GM23338 (cell line): ENCODE measurements at regions not wholly inside any gene's neighbourhood (a gene's known extent, or its start where the extent isn't known, plus 50 kb on each side); places are given as distances from the start of the nearest gene placed in this dataset.

Experiments used
- ATAC-seq: fragments of 200-7000 bp; cut with Tn5 transposase; 3 replicates; pipeline ENCODE4 v1.9.1; 2020
- DNase-seq: peaks from one replicate; pipeline ENCODE4 v3.0.0-alpha.2; 2015; ENCODE audit warnings: low spot score
- H2AFZ ChIP-seq: fragments of 200-600 bp; sonication (generic); 2 replicates; pipeline ENCODE4 v1.8.0; 2016; ENCODE audit warnings: antibody characterized with exemption, mild to moderate bottlenecking, moderate library complexity
- H3F3A ChIP-seq: fragments of 200-600 bp; sonication (generic); replicated peaks from 2 replicates; pipeline ENCODE4 v1.8.0; 2017; ENCODE audit warnings: antibody characterized with exemption, mixed run types, low read depth
- H3K27ac ChIP-seq: fragments of 200-600 bp; sonication (generic); 2 replicates; pipeline ENCODE4 v1.6.1; 2016; ENCODE audit warnings: low read depth
- H3K27me3 ChIP-seq: fragments of 200-600 bp; sonication (generic); 2 replicates; pipeline ENCODE4 v1.8.0; 2016; ENCODE audit warnings: mild to moderate bottlenecking, mixed run types, moderate library complexity; ENCODE audit not compliant: insufficient read depth
- H3K36me3 ChIP-seq: fragments of 200-600 bp; sonication (generic); 2 replicates; pipeline ENCODE4 v1.8.0; 2016; ENCODE audit warnings: mild to moderate bottlenecking; ENCODE audit not compliant: insufficient read depth
- H3K4me1 ChIP-seq: fragments of 200-600 bp; sonication (generic); 2 replicates; pipeline ENCODE4 v1.8.0; 2016; ENCODE audit warnings: mild to moderate bottlenecking, moderate library complexity; ENCODE audit not compliant: insufficient read depth
- H3K4me2 ChIP-seq: fragments of 200-600 bp; sonication (generic); 2 replicates; pipeline ENCODE4 v1.7.1; 2017; ENCODE audit warnings: mixed run types
- H3K4me3 ChIP-seq: fragments of 200-600 bp; sonication (generic); 2 replicates; pipeline ENCODE4 v1.6.1; 2016; ENCODE audit warnings: mixed run types
- H3K79me2 ChIP-seq: fragments of 200-600 bp; sonication (generic); replicated peaks from 2 replicates; pipeline ENCODE4 v1.8.0; 2017; ENCODE audit warnings: mild to moderate bottlenecking; ENCODE audit not compliant: insufficient read depth
- H3K9me2 ChIP-seq: fragments of 200-600 bp; sonication (generic); 2 replicates; pipeline ENCODE4 v1.8.0; 2017; ENCODE audit not compliant: insufficient read depth
- H4K20me1 ChIP-seq: fragments of 200-600 bp; sonication (generic); replicated peaks from 2 replicates; pipeline ENCODE4 v1.8.0; 2017; ENCODE audit warnings: mild to moderate bottlenecking; ENCODE audit not compliant: insufficient read depth
- H3K27ac Mint-ChIP-seq: 2 replicates; pipeline ENCODE4 v1.8.0; 2020; ENCODE audit warnings: inconsistent platforms, mild to moderate bottlenecking, moderate library complexity, mixed read lengths
- H3K27me3 Mint-ChIP-seq: 3 replicates; pipeline ENCODE4 v1.8.0; 2022; ENCODE audit warnings: low read depth, mild to moderate bottlenecking, moderate library complexity, mixed read lengths, inconsistent platforms; ENCODE audit not compliant: insufficient read depth, poor library complexity
- H3K36me3 Mint-ChIP-seq: 3 replicates; pipeline ENCODE4 v1.8.0; 2021; ENCODE audit warnings: low read depth, mild to moderate bottlenecking, inconsistent platforms, moderate library complexity, mixed read lengths
- H3K4me1 Mint-ChIP-seq: 3 replicates; pipeline ENCODE4 v1.8.0; 2020; ENCODE audit warnings: mild to moderate bottlenecking, inconsistent platforms, mixed read lengths
- H3K4me3 Mint-ChIP-seq: 3 replicates; pipeline ENCODE4 v1.8.0; 2021; ENCODE audit warnings: moderate library complexity, mild to moderate bottlenecking, inconsistent platforms, mixed read lengths
- H3K9me3 Mint-ChIP-seq: 3 replicates; pipeline ENCODE4 v1.8.0; 2020; ENCODE audit warnings: moderate library complexity, mild to moderate bottlenecking, inconsistent platforms, mixed read lengths
- CREB1 ChIP-seq: fragments of 250-450 bp; sonication (Bioruptor Pico); IDR thresholded peaks from 2 replicates; pipeline ENCODE4 v1.5.0; 2020; ENCODE audit warnings: low read depth, mild to moderate bottlenecking, moderate library complexity
- ETS1 ChIP-seq: IDR thresholded peaks from 2 replicates; pipeline ENCODE4 v1.6.1; 2016; ENCODE audit warnings: antibody characterized with exemption
- EZH2 ChIP-seq: fragments of 200-600 bp; sonication (generic); IDR thresholded peaks from one replicate; pipeline ENCODE4 v1.8.0; 2017; ENCODE audit warnings: antibody characterized with exemption, mild to moderate bottlenecking, low read depth; ENCODE audit not compliant: unreplicated experiment
- EZH2phosphoT487 ChIP-seq: fragments of 200-600 bp; sonication (generic); IDR thresholded peaks from one replicate; pipeline ENCODE4 v1.8.1; 2018; ENCODE audit warnings: antibody characterized with exemption; ENCODE audit not compliant: unreplicated experiment
- JUNB ChIP-seq: IDR thresholded peaks from one replicate; pipeline ENCODE4 v1.6.1; 2016; ENCODE audit warnings: antibody characterized with exemption; ENCODE audit not compliant: unreplicated experiment
- NANOG ChIP-seq: IDR thresholded peaks from 2 replicates; pipeline ENCODE4 v1.6.1; 2016; ENCODE audit warnings: antibody characterized with exemption, borderline replicate concordance
- REST ChIP-seq: IDR thresholded peaks from one replicate; pipeline ENCODE4 v1.6.1; 2018; ENCODE audit warnings: antibody characterized with exemption; ENCODE audit not compliant: unreplicated experiment
- STAT1 ChIP-seq: IDR thresholded peaks from one replicate; pipeline ENCODE4 v1.6.1; 2016; ENCODE audit warnings: antibody characterized with exemption; ENCODE audit not compliant: unreplicated experiment
- ZNF114 ChIP-seq: fragments of 250-450 bp; sonication (Bioruptor Pico); IDR thresholded peaks from 2 replicates; pipeline ENCODE4 v1.5.0; 2020; ENCODE audit warnings: mild to moderate bottlenecking, moderate library complexity
- ZNF331 ChIP-seq: fragments of 250-450 bp; sonication (Bioruptor Pico); IDR thresholded peaks from 2 replicates; pipeline ENCODE4 v1.5.0; 2020; ENCODE audit warnings: low read depth, mild to moderate bottlenecking, moderate library complexity
- ZNF462 ChIP-seq: fragments of 250-450 bp; sonication (Bioruptor Pico); IDR thresholded peaks from 2 replicates; pipeline ENCODE4 v1.5.0; 2020; ENCODE audit warnings: mild to moderate bottlenecking, moderate library complexity
- TF ChIP-seq, protein P1 (sequence below), 2 experiments: fragments of 200-600 bp in 1 of 2; sonication (generic) in 1 of 2; conservative IDR thresholded peaks; 2 replicates each; pipeline versions ENCODE4 v1.5.1 to v1.6.1; 2016 to 2017; ENCODE audit warnings: antibody characterized with exemption in 2 of 2, low read depth in 2 of 2, mild to moderate bottlenecking in 2 of 2, moderate library complexity in 1 of 2

GRCh38 chr12:34603382-34604035 is 581.2 kb downstream of the ALG10 start (continued):
- TF ChIP-seq REST (no peak), EZH2phosphoT487 (no peak), ZNF331 (no peak), STAT1 (no peak), CREB1 (no peak)

- no peak overlapping the region for H3K4me3 Mint-ChIP-seq
- Histone ChIP-seq H3K4me2 (no peak overlapping the region), H3K9me2 (no peaks in the 10 kb centered on the region), H3K79me2 (no peaks in the 10 kb centered on the region), H3K4me1 (no peaks in the 10 kb centered on the region), H3K27me3 (no peaks in the 10 kb centered on the region), H3K27ac (no peak overlapping the region), H2AFZ (no peak overlapping the region), H3K4me3 (no peak overlapping the region), H3K36me3 (no peaks in the 10 kb centered on the region), H4K20me1 (no peaks in the 10 kb centered on the region), H3F3A (no peaks in the 10 kb centered on the region)
- peaks cover 4% of the 10 kb centered on the region for H3K27me3 Mint-ChIP-seq
- DNase-seq: no peak
- H3K36me3 Mint-ChIP-seq: peaks cover 46% of the 10 kb centered on the region
- ATAC-seq: no peak
- no peak overlapping the region for H3K27ac Mint-ChIP-seq
- H3K9me3 Mint-ChIP-seq: peaks cover 93% of the 10 kb centered on the region
- no peaks in the 10 kb centered on the region for H3K4me1 Mint-ChIP-seq
- TF ChIP-seq ZNF114 (CRISPR knock-in tag): no peak
- TF ChIP-seq EZH2: no peak
- TF ChIP-seq EZH2phosphoT487: no peak
- TF ChIP-seq, protein P1, sequence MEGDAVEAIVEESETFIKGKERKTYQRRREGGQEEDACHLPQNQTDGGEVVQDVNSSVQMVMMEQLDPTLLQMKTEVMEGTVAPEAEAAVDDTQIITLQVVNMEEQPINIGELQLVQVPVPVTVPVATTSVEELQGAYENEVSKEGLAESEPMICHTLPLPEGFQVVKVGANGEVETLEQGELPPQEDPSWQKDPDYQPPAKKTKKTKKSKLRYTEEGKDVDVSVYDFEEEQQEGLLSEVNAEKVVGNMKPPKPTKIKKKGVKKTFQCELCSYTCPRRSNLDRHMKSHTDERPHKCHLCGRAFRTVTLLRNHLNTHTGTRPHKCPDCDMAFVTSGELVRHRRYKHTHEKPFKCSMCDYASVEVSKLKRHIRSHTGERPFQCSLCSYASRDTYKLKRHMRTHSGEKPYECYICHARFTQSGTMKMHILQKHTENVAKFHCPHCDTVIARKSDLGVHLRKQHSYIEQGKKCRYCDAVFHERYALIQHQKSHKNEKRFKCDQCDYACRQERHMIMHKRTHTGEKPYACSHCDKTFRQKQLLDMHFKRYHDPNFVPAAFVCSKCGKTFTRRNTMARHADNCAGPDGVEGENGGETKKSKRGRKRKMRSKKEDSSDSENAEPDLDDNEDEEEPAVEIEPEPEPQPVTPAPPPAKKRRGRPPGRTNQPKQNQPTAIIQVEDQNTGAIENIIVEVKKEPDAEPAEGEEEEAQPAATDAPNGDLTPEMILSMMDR (conservative IDR thresholded peaks at IDR 0.05; ENCODE audit: low read depth in 2 of 2): no peak
- TF ChIP-seq JUNB: no peak
- TF ChIP-seq ETS1: no peak
- no peak for TF ChIP-seq ZNF462 (CRISPR knock-in tag)
- no peak for TF ChIP-seq NANOG
Observed at GRCh38 chr12:34604227-34604626, 581.9 kb downstream of the ALG10 start.
